ENCODE measurements at regions not wholly inside any gene's neighbourhood (a gene's known extent, or its start where the extent isn't known, plus 50 kb on each side); places are given as distances from the start of the nearest gene placed in this dataset.

GRCh38 chr6:47890326-47890875 lies 108.6 kb downstream of the OPN5 start (continued):
- TF ChIP-seq, protein P1, sequence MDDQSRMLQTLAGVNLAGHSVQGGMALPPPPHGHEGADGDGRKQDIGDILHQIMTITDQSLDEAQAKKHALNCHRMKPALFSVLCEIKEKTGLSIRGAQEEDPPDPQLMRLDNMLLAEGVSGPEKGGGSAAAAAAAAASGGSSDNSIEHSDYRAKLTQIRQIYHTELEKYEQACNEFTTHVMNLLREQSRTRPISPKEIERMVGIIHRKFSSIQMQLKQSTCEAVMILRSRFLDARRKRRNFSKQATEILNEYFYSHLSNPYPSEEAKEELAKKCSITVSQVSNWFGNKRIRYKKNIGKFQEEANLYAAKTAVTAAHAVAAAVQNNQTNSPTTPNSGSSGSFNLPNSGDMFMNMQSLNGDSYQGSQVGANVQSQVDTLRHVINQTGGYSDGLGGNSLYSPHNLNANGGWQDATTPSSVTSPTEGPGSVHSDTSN (IDR thresholded peaks at IDR 0.05) = no peak

DNA sequence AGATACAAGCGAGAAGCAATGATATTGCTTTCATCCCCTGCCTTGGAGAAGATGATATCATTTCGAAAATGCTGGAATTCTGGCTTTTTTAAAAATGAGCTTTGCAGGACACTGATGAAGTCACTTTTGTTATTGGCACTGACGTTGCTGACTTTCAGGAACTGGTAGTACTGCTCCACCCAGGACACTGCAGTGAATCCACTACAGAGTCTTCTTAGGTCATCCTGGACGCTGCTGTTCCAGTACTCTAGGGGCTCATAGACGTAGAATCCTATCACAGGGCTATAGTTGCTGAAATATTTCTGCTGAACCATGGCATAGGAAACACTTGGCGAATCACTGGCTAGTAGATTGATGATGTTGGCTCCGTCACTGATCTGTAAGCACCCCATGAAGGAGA lies 97.2 kb downstream of the OPN5 start:
- POLR2A ChIA-PET = no interaction called here
- no peak overlapping the region for H3K27ac ChIP-seq (ENCODE audit: low read depth in 2 of 2, low read length in 1 of 2)
- H3K27me3 ChIP-seq (ENCODE audit: insufficient read depth) = no peaks in the 10 kb centered on the region
- TF ChIP-seq, protein P2, sequence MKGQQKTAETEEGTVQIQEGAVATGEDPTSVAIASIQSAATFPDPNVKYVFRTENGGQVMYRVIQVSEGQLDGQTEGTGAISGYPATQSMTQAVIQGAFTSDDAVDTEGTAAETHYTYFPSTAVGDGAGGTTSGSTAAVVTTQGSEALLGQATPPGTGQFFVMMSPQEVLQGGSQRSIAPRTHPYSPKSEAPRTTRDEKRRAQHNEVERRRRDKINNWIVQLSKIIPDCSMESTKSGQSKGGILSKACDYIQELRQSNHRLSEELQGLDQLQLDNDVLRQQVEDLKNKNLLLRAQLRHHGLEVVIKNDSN (IDR thresholded peaks at IDR 0.05; ENCODE audit: borderline replicate concordance, low read depth) = no peak
- no peak for TF ChIP-seq TCF12 (IDR thresholded peaks at IDR 0.05)
- TF ChIP-seq RAD21 (IDR thresholded peaks at IDR 0.05; ENCODE audit: low read length) = no peak
- no peak for TF ChIP-seq CTCF (IDR thresholded peaks at IDR 0.05)
- TF ChIP-seq YY1 (IDR thresholded peaks at IDR 0.05; ENCODE audit: low read depth) = no peak
- no peak for TF ChIP-seq GATA2 (CRISPR knock-in tag; IDR thresholded peaks at IDR 0.05)
- TF ChIP-seq, protein P3, sequence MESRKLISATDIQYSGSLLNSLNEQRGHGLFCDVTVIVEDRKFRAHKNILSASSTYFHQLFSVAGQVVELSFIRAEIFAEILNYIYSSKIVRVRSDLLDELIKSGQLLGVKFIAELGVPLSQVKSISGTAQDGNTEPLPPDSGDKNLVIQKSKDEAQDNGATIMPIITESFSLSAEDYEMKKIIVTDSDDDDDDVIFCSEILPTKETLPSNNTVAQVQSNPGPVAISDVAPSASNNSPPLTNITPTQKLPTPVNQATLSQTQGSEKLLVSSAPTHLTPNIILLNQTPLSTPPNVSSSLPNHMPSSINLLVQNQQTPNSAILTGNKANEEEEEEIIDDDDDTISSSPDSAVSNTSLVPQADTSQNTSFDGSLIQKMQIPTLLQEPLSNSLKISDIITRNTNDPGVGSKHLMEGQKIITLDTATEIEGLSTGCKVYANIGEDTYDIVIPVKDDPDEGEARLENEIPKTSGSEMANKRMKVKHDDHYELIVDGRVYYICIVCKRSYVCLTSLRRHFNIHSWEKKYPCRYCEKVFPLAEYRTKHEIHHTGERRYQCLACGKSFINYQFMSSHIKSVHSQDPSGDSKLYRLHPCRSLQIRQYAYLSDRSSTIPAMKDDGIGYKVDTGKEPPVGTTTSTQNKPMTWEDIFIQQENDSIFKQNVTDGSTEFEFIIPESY (IDR thresholded peaks at IDR 0.05; ENCODE audit: borderline replicate concordance, low read depth) = no peak
- TF ChIP-seq GABPA (IDR thresholded peaks at IDR 0.05; ENCODE audit: low read depth) = no peak
- no peak for TF ChIP-seq SMC3 (IDR thresholded peaks at IDR 0.05; ENCODE audit: low read depth, low read length)
- no peak for TF ChIP-seq CHD2 (IDR thresholded peaks at IDR 0.05; ENCODE audit: low read length, partially characterized antibody)
- TF ChIP-seq NFIC (IDR thresholded peaks at IDR 0.05; ENCODE audit: borderline replicate concordance) = no peak
- no peak for TF ChIP-seq EZH2phosphoT487 (IDR thresholded peaks at IDR 0.05; ENCODE audit: borderline replicate concordance, low read depth)
- no peak for TF ChIP-seq POLR2AphosphoS5 (IDR thresholded peaks at IDR 0.05; ENCODE audit: low read depth, low read length)
- no peak for TF ChIP-seq FOXJ3 (CRISPR knock-in tag; IDR thresholded peaks at IDR 0.05)
- no peak for TF ChIP-seq FOXM1 (IDR thresholded peaks at IDR 0.05; ENCODE audit: low read depth)
- TF ChIP-seq MXI1 (IDR thresholded peaks at IDR 0.05; ENCODE audit: low read depth, low read length) = no peak
- no peak for TF ChIP-seq RFX5 (IDR thresholded peaks at IDR 0.05; ENCODE audit: low read length)
- no peak for TF ChIP-seq EP300 (IDR thresholded peaks at IDR 0.05; ENCODE audit: borderline replicate concordance in 1 of 2, low read depth in 1 of 2, low read length in 1 of 2)
- no peak for TF ChIP-seq IRF3 (IDR thresholded peaks at IDR 0.05; ENCODE audit: low read depth, low read length)
- no peak overlapping the region for H3K9ac ChIP-seq
- H3K4me2 ChIP-seq = no peak overlapping the region
- H3K9me2 ChIP-seq = no peaks in the 10 kb centered on the region
- no peaks in the 10 kb centered on the region for H3K79me2 ChIP-seq (ENCODE audit: insufficient read depth)
- H3K36me3 ChIP-seq (replicated peaks in 1 of 2; ENCODE audit: control insufficient read depth in 1 of 2, insufficient read depth in 2 of 2, low read length in 1 of 2) = no peaks in the 10 kb centered on the region
- H3K4me1 ChIP-seq (ENCODE audit: control insufficient read depth in 1 of 2, insufficient read depth in 2 of 2, low read depth in 1 of 2, low read length in 1 of 2) = no peaks in the 10 kb centered on the region
- H3K4me3 ChIP-seq (ENCODE audit: low read depth in 2 of 2, low read length in 1 of 2) = no peak overlapping the region
- H3F3A ChIP-seq (replicated peaks; ENCODE audit: insufficient read depth) = peaks cover 4% of the 10 kb centered on the region
- 13% methylated on average over 7 of the region's 7 CpGs for WGBS (ENCODE audit: low lambda C conversion rate)
- no peaks in the 10 kb centered on the region for H3K9me3 ChIP-seq
- CTCF ChIA-PET = no interaction called here
- H4K20me1 ChIP-seq (ENCODE audit: insufficient read depth) = no peaks in the 10 kb centered on the region
- no peak overlapping the region for H2AFZ ChIP-seq (ENCODE audit: low read depth)
- DNase-seq = no peak

Data from SK-N-SH (cell line).